ENCODE measurements at regions not wholly inside any gene's neighbourhood (a gene's known extent, or its start where the extent isn't known, plus 50 kb on each side); places are given as distances from the start of the nearest gene placed in this dataset.

DNA sequence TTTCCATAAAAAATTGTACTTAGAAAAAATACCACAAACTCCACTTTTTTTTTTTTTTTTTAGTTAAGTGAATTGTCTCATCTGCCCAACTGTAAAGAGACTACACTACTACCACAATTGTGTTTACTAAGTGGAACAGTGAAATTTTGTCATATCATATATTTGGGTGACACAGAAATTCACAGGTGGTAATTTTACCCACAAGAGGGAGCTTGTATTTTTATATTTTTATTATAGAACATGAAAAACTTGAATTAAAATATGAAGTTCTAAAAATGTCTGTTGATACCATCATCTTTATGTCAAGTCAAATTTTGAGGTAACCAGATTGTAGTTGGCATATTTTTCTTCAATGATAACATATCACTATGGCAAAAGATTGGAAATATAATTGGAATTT is 329.4 kb upstream of the SOX5 start:
- in situ Hi-C loops (cut with MboI; ENCODE audit: low sequenced_read_pairs) = no loop called here
- Histone ChIP-seq H3K18ac (ENCODE audit: low read depth, low read length) (no peak overlapping the region), H2AK5ac (ENCODE audit: low read depth, low read length) (no peak overlapping the region), H3K56ac (ENCODE audit: extremely low read depth, insufficient read depth, low read length) (no peak overlapping the region), H2BK15ac (ENCODE audit: low read depth, low read length) (no peak overlapping the region), H3K27me3 (ENCODE audit: control insufficient read depth, insufficient read depth, low read length) (no peaks in the 10 kb centered on the region), H2BK20ac (ENCODE audit: low read depth, low read length) (no peak overlapping the region), H3K23ac (ENCODE audit: low read depth, low read length) (no peak overlapping the region), H3K4me3 (ENCODE audit: insufficient read depth, low read depth, low read length) (no peak overlapping the region), H3K36me3 (ENCODE audit: control insufficient read depth, insufficient read depth, low read length) (no peaks in the 10 kb centered on the region), H2BK120ac (ENCODE audit: low read depth, low read length) (no peak overlapping the region), H2AFZ (replicated peaks; ENCODE audit: low read length, poor library complexity) (no peak overlapping the region), H3K14ac (replicated peaks; ENCODE audit: low read depth, low read length) (no peak overlapping the region), H3K9me1 (ENCODE audit: insufficient read depth, low read length) (0 out of 2 replicates have a peak, but pooled peaks cover 3% of the 10 kb centered on the region), H3K79me1 (ENCODE audit: low read depth in 1 of 2, low read length in 2 of 2) (peaks cover 0 to 3% of the 10 kb centered on the region in 2 experiments; a peak in 1 of 4 replicates), H2BK5ac (ENCODE audit: low read depth, low read length, poor library complexity, severe bottlenecking) (no peak overlapping the region), H4K91ac (ENCODE audit: insufficient read depth, low read depth, low read length) (no peak overlapping the region), H3K9ac (ENCODE audit: low read depth, low read length) (no peak overlapping the region), H4K5ac (ENCODE audit: low read depth, low read length) (no peak overlapping the region), H3K4ac (ENCODE audit: low read depth, low read length) (no peak overlapping the region), H4K20me1 (ENCODE audit: insufficient read depth, low read length) (no peaks in the 10 kb centered on the region), H2AK9ac (replicated peaks; ENCODE audit: low read depth, low read length, poor library complexity) (no peak overlapping the region), H3K4me2 (ENCODE audit: low read depth, low read length) (no peak overlapping the region), H3K4me1 (ENCODE audit: control insufficient read depth, insufficient read depth, low read length) (peaks cover 4% of the 10 kb centered on the region), H4K8ac (ENCODE audit: low read depth in 2 of 2, low read length in 2 of 2) (no peak overlapping the region), H3K27ac (ENCODE audit: insufficient read depth, low read length) (no peak overlapping the region), H3K9me3 (ENCODE audit: control insufficient read depth, insufficient read depth, low read length) (no peaks in the 10 kb centered on the region)
- ChIA-PET POLR2A (ENCODE audit: unreplicated experiment) (no interaction called here), CTCF (no interaction called here)
- TF ChIP-seq CTCF (conservative IDR thresholded peaks at IDR 0.05; ENCODE audit: low read depth, low read length) = 0 out of 2 replicates have a peak, but pooled peaks have one; percentile 6
- no peak for TF ChIP-seq MAZ (IDR thresholded peaks at IDR 0.05; ENCODE audit: borderline replicate concordance, low read depth, low read length)
- no TSS peak for BruUV-seq (replicated peaks)
- DNase-seq (no peak), ATAC-seq (ENCODE audit: low read depth) (no peak)
- dilution Hi-C loops (cut with HindIII; ENCODE audit: low sequenced_read_pairs, unreplicated experiment) = no loop called here
- intact Hi-C loops (cut with micrococcal nuclease) = loop anchor here (10.0 kb wide), 1 partner anchor 496 kb away; no protein-coding TSS in a partner anchor

Data from IMR-90 (cell line).